GM19324 (cell line): ENCODE measurements at regions not wholly inside any gene's neighbourhood (a gene's known extent, or its start where the extent isn't known, plus 50 kb on each side); places are given as distances from the start of the nearest gene placed in this dataset.

Source experiments
- ATAC-seq: cut with Tn5 transposase; IDR thresholded peaks from one replicate; pipeline ENCODE4 v1.9.1; 2021; ENCODE audit warnings: mild to moderate bottlenecking, moderate library complexity; ENCODE audit not compliant: unreplicated experiment, low FRiP score

DNA sequence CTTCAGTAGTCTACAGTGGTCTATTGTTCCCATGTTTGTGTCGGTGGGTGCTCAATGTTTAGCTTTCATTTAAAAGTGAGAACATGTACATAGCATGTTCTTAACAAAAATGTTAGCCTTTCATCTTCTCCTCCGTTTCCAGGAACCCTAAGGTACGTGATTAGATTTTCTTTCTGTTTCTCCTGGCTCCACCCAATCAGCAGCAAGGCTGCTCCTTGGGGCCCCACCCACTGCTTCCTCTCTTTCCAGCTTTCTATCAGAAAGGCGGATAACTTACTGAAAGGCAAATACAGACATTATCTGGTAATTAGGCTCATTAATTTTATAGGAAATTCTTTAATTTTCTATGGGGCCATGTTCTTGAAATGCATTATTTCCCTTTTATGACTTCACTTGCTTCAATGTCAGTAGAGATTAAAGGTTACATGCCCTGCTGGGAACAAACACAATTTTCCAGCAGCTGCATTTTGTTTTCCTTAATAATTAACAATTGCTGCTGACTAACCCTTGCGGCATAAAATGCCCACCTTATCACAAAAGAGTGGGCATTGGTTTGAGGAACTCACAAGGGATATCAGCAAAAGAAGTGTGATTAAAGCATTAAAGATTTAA lies 324.9 kb upstream of the SNX7 start:
- no peak for ATAC-seq

DNA sequence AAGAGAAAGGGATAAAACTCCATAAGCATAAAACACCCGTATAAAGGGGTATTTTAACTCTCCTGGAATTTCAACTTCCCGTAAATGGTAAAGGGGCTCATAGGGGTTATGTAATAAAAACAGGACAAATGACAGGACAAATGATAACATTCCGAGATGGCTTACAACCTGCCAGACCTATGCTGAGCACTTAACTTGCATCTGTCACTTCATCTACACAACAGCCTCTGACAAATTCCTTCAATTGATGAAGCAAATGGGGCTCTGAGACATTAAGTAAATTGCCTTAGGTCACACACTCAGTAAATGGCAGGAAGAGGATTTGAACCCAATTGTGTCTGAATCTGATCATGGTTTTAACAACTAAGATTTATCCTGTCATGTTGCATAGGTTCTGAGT lies 327.6 kb upstream of the SNX7 start:
- ATAC-seq = no peak

GRCh38 chr1:98333406-98333805 lies 328.1 kb upstream of the SNX7 start:
- ATAC-seq = no peak

DNA sequence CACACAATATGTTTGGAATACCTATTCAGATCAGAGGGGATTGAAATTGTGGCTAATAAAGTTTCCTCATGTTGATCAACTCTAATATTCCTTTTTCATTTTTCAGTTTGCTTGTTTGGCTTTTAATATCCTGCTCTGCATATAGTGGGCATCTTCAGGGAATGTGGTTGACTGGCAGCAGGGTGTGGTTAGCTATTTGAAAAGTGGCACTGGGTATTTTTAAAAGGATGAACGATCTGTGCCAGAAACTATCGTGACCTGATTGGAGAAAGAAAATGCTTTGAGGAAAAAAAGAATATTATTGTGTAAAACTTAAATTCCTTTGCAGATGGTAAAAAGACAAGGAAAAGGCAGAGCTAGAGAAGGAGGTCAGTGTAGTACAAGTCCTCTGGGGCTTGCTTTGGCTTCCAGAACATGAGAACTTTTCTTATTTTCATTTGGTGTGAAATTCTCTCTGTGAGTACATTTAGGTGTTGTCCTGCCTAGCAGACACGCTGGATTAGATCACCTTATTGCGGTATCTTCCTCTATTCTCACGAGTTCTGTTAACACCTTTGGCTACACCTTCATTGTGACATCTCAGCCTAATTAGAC lies 329.7 kb upstream of the SNX7 start:
- no peak for ATAC-seq

DNA sequence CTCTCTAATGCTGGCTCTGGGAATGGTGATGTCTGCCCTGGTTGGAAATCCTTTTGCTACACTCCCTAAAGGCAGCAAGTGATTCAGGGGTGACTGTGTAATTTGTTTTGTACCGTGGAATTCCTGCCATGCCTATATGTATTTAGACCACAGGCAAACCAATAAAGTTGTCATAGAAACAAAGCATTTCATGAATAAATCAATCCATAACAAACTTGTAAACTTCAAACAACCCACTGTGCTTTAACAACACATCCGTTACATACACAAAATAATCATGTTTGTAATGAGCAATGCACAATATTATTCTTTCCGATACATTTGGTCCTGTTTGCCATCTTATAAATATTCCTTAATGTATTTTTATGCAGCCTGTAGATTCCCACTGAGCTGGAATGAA lies 330.3 kb upstream of the SNX7 start:
- ATAC-seq = no peak

DNA sequence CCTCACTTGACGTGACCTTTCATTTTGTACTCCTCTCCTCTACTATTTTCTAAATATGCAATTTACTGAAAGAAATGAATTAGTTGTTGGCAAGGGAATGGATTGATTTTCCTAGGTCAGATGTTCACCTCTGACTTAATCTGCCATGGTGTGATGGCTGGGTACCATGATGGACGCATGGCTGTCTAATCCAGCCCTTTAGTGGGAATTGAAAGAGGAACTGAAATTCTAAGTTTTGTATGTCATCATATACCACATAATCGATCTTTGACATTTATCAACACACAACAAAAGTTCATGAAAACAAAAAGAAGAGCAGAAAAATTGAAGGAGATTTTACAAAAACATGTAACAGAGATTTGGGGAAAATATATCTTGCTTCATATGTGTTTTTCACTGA lies 331.3 kb upstream of the SNX7 start:
- ATAC-seq = no peak

DNA sequence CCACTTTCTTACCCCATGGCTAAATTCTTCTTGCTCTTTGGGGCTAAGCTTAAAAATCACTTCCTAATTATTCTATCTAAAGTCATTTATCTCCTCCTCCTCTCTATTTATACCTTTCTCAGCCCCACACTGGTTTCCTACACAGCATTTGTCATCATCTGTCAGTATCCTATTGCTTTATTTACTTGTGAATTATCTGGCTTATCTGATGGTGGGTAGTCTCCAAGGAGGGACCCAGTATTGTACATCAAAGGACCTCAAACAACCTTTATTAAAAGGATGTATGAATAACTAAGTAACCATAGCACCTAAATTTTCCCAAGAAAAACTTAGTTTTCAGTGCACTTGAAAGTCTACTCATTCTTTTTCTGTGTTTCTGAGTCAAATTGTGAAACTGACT lies 332.7 kb upstream of the SNX7 start:
- no peak for ATAC-seq

- ATAC-seq = no peak
Measured at GRCh38 chr1:98327220-98327861, 334.2 kb upstream of the SNX7 start.

GRCh38 chr1:98325646-98326440 lies 335.7 kb upstream of the SNX7 start:
- ATAC-seq = no peak

- no peak for ATAC-seq
Measured at GRCh38 chr1:98323906-98324358, 337.6 kb upstream of the SNX7 start.

DNA sequence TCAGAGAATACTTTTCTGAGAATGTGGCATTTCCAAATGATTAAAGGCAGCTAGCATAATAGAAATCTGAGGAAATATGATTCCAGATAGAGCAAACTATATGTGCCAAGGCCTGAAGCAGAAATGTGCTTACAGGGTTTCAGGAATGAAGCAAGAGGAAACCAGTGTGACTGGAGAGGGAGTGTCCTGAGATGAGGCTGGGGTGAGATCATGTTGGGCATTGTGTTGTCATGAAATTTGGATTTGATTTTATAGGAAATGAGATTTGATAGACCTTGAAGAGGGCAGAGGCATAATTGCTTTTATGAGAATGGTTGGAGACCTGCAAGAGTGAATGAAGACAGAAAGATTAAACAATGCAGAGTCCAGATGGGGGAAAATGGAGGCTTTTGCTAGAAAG lies 338.1 kb upstream of the SNX7 start:
- ATAC-seq = no peak

GRCh38 chr1:98322966-98323365 lies 338.6 kb upstream of the SNX7 start:
- no peak for ATAC-seq

DNA sequence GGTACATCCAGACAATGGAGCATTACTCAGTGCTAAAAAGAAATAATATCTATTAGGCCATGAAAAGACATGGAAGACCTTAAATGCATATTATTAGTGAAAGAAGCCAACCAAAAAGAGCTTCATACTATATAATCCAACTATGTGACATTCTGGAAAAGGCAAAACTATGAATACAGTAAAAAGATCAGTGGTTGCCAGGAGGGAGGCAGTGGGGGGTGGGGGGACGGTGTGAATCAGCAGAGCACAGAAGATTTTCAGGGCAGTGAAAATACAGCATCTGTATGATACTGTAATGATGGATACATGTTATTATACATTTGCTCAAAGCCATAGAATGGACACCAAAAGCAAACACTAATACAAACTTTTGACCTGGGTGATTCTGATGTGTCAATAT lies 339.4 kb upstream of the SNX7 start:
- ATAC-seq = no peak

- no peak for ATAC-seq
Measured at GRCh38 chr1:98321191-98321590, 340.3 kb upstream of the SNX7 start.

DNA sequence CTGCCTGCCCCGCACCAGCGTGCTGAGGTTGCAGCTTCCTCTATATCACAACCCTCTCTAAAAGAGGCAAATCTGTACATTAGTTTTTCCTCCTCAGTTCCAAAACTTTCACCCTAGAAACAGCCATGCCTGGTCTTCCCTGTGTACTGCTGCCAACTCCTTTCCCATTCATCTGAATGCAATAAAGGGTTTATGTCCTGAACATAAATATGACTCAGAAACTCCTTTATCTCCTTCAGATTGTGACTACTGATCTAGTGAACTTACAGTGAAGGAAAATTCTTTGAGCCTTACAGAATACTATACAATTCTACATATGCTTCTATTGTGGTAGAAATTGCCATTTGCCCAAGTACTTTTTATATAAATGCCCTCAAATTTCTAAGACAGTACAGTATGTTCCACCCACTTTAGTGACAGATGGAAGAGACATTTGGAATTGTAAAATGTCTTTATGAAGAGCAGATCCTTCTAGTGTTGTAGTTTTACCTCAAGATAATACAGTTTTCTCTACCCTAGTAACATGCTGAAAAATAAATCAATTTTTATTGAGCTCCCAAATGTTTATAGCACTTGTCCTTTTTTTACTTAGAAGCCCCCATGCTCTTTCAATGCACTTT lies 345.1 kb upstream of the SNX7 start:
- ATAC-seq = no peak

DNA sequence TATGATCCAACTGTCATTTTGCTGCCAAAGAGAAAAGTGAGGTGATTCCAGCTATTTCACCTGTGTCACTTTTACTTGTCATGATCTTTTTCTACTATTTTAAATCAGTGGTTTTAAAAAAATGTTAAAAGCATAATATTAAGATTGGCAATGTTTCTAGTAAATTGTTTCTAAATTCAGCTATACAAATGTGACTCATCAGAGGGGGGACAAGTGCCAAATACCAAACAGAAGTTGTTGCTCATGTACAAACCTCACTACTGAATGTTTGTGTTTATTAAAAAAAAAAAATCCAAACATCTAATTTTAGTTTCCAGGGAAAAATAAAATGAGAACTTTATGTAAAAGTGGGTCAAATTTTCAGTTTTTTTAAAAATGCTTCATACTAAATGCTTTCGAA lies 346.2 kb upstream of the SNX7 start:
- ATAC-seq = no peak

DNA sequence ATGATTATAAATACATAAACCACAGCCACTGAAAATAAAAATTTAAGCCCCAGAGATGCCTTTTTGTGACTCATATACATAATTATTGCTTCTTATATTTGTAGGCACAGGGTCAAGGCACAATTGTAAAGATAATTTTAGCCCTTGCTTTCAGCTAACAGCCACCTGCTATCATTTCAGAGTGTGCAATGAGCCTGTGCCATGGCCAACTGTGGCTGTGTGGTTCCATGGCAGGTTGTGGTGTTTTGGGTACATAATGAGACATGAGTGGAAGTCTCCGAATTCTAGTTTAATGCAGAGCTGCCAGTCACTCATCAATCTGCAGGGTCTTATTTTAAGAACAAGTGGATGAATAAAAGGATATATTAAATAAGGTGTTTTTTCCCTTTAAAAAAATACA lies 346.9 kb upstream of the SNX7 start:
- no peak for ATAC-seq

- no peak for ATAC-seq
Measured at GRCh38 chr1:98306517-98307089, 354.9 kb upstream of the SNX7 start.

- ATAC-seq = no peak
Measured at GRCh38 chr1:98305362-98305761, 356.2 kb upstream of the SNX7 start.

DNA sequence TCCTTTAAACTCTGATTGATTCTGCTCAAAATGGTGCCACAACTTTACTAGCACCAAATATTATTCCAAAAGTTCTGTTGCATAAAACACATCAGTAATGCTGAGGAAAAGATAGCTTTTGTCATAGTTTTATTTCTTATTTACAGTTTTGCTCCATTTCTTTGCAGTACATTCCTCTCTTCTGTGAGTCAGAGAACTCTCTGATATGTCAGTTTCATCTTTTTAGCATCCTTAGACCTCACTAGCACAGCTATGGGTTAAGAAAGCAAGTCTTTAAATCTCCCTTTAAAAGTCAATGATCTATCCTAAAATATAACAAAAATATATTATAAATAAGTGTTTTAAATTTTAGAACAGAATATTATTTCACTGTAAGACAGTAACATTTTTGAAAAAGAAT lies 356.6 kb upstream of the SNX7 start:
- no peak for ATAC-seq

DNA sequence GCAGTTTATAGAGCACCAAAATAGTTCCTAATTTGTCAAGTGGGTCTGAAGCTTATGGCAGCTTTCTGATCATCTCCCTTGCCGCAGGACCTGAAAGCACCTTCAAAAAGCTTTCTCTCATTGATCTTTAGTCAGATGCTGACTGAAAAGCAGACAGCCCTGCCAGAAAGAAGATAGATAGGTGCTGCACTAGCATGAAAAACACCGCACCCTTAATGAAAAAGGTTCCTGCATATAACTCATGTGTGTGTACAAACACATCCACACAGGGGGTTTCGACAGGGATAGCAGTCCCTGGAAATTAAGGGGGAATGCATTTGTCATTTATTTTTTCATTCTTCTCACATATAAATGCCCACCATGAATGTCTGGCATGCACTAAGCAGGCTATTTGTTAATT lies 361.7 kb upstream of the SNX7 start:
- ATAC-seq = no peak
